Esophagus muscularis mucosa (tissue), 3 donors: ENCODE measurements at regions not wholly inside any gene's neighbourhood (a gene's known extent, or its start where the extent isn't known, plus 50 kb on each side); places are given as distances from the start of the nearest gene placed in this dataset.

Source experiments
- EP300 ChIP-seq: sonication (generic); formaldehyde crosslinking; IDR thresholded peaks from one replicate; pipeline ENCODE4 v1.6.1; 2017; ENCODE audit warnings: antibody characterized with exemption
- TF ChIP-seq, protein P1 (sequence below), 3 experiments: fragments of 200-600 bp in 2 of 3; fragments of 450-650 bp in 1 of 3; sonication (generic) in 2 of 3; IDR thresholded peaks; one replicate each; pipeline ENCODE4 v1.5.1; 2017 to 2019; ENCODE audit warnings: antibody characterized with exemption in 3 of 3, mild to moderate bottlenecking in 2 of 3, moderate library complexity in 1 of 3

GRCh38 chr7:49398746-49399145 is 374.7 kb upstream of the VWC2 start:
- TF ChIP-seq, protein P1, sequence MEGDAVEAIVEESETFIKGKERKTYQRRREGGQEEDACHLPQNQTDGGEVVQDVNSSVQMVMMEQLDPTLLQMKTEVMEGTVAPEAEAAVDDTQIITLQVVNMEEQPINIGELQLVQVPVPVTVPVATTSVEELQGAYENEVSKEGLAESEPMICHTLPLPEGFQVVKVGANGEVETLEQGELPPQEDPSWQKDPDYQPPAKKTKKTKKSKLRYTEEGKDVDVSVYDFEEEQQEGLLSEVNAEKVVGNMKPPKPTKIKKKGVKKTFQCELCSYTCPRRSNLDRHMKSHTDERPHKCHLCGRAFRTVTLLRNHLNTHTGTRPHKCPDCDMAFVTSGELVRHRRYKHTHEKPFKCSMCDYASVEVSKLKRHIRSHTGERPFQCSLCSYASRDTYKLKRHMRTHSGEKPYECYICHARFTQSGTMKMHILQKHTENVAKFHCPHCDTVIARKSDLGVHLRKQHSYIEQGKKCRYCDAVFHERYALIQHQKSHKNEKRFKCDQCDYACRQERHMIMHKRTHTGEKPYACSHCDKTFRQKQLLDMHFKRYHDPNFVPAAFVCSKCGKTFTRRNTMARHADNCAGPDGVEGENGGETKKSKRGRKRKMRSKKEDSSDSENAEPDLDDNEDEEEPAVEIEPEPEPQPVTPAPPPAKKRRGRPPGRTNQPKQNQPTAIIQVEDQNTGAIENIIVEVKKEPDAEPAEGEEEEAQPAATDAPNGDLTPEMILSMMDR (IDR thresholded peaks at IDR 0.05): no peak
- TF ChIP-seq EP300: no peak
